ENCODE measurements at regions not wholly inside any gene's neighbourhood (a gene's known extent, or its start where the extent isn't known, plus 50 kb on each side); places are given as distances from the start of the nearest gene placed in this dataset.
"Not testable (repeated sequence)": the region's sequence is repeated elsewhere in the genome, so short reads cannot be mapped to it uniquely, and the experiment has no call there.

- TF ChIP-seq TSHZ2 (CRISPR knock-in tag; IDR thresholded peaks at IDR 0.05) (no peak), ZNF8 (CRISPR knock-in tag; IDR thresholded peaks at IDR 0.05) (no peak), PPARA (CRISPR knock-in tag; IDR thresholded peaks at IDR 0.05; ENCODE audit: borderline replicate concordance) (no peak), POU6F1 (CRISPR knock-in tag; IDR thresholded peaks at IDR 0.05; ENCODE audit: borderline replicate concordance, low read depth) (no peak)
These were observed 526.6 kb upstream of the CADM1 start (continued) for GRCh38 chr11:116030697-116031331.

- not testable (repeated sequence) for ATAC-seq
These were observed 524.3 kb upstream of the CADM1 start for GRCh38 chr11:116028506-116028905.

- TF ChIP-seq ZNF70 (CRISPR knock-in tag; IDR thresholded peaks at IDR 0.05) = no peak
- TF ChIP-seq RARB (CRISPR knock-in tag; IDR thresholded peaks at IDR 0.05) = no peak
- no peak for TF ChIP-seq SNAI2 (CRISPR knock-in tag; IDR thresholded peaks at IDR 0.05)
- no peak for TF ChIP-seq ZFP30 (CRISPR knock-in tag; IDR thresholded peaks at IDR 0.05)
- no peak for TF ChIP-seq TOX (CRISPR knock-in tag; IDR thresholded peaks at IDR 0.05; ENCODE audit: borderline replicate concordance)
- ATAC-seq = no peak
These were observed 495.2 kb upstream of the CADM1 start for GRCh38 chr11:115999437-115999836.

- ATAC-seq = no peak
These were observed 492.6 kb upstream of the CADM1 start for GRCh38 chr11:115996808-115997188.

More at GRCh38 chr11:115996808-115997188, 492.6 kb upstream of the CADM1 start:
- no peak for TF ChIP-seq ZNF565 (CRISPR knock-in tag; conservative IDR thresholded peaks at IDR 0.05; ENCODE audit: low read depth)
- no peak for TF ChIP-seq ZFP30 (CRISPR knock-in tag; IDR thresholded peaks at IDR 0.05)
- TF ChIP-seq PATZ1 (CRISPR knock-in tag; IDR thresholded peaks at IDR 0.05; ENCODE audit: borderline replicate concordance) = no peak
- no peak for TF ChIP-seq TCF4 (CRISPR knock-in tag; IDR thresholded peaks at IDR 0.05; ENCODE audit: borderline replicate concordance)
- TF ChIP-seq CSDC2 (CRISPR knock-in tag; IDR thresholded peaks at IDR 0.05) = no peak
- TF ChIP-seq ZNF8 (CRISPR knock-in tag; IDR thresholded peaks at IDR 0.05) = no peak
- TF ChIP-seq ESRRG (CRISPR knock-in tag; IDR thresholded peaks at IDR 0.05) = no peak
- TF ChIP-seq GLIS3 (CRISPR knock-in tag; IDR thresholded peaks at IDR 0.05) = no peak
- TF ChIP-seq TOX (CRISPR knock-in tag; IDR thresholded peaks at IDR 0.05; ENCODE audit: borderline replicate concordance) = no peak
- no peak for TF ChIP-seq CREB5 (CRISPR knock-in tag; IDR thresholded peaks at IDR 0.05; ENCODE audit: low read depth)
- no peak for TF ChIP-seq ISL1 (CRISPR knock-in tag; IDR thresholded peaks at IDR 0.05)
- no peak for TF ChIP-seq ZFP3 (CRISPR knock-in tag; IDR thresholded peaks at IDR 0.05)
- TF ChIP-seq ARNTL (CRISPR knock-in tag; IDR thresholded peaks at IDR 0.05; ENCODE audit: borderline replicate concordance, low read depth) = no peak
